GM10266 (cell line): ENCODE measurements at regions not wholly inside any gene's neighbourhood (a gene's known extent, or its start where the extent isn't known, plus 50 kb on each side); places are given as distances from the start of the nearest gene placed in this dataset.

Source experiments
- DNase-seq: peaks from one replicate; pipeline ENCODE4 v3.0.0; 2012; ENCODE audit errors: extremely low spot score
- CTCF ChIP-seq: IDR thresholded peaks from 2 replicates; pipeline ENCODE4 v1.5.1; 2012; ENCODE audit warnings: mild to moderate bottlenecking, low read depth; ENCODE audit not compliant: control insufficient read depth, insufficient read depth; ENCODE audit errors: missing control alignments

GRCh38 chr5:89372176-89372575 lies 489.2 kb upstream of the MEF2C start:
- TF ChIP-seq CTCF = no peak
- no peak for DNase-seq

- no peak for DNase-seq
- TF ChIP-seq CTCF = no peak
Observed at GRCh38 chr5:89371646-89372045, 488.7 kb upstream of the MEF2C start.

GRCh38 chr5:89359046-89359445 lies 476.1 kb upstream of the MEF2C start:
- no peak for DNase-seq
- TF ChIP-seq CTCF = no peak

GRCh38 chr5:89353837-89354551 lies 471.0 kb upstream of the MEF2C start:
- peak; percentile 11 for DNase-seq

GRCh38 chr5:89351975-89352374 lies 469.0 kb upstream of the MEF2C start:
- no peak for DNase-seq
- no peak for TF ChIP-seq CTCF

More at GRCh38 chr5:89353837-89354551, 471.0 kb upstream of the MEF2C start:
- TF ChIP-seq CTCF = no peak

GRCh38 chr5:89351222-89351621 lies 468.2 kb upstream of the MEF2C start:
- no peak for DNase-seq

GRCh38 chr5:89350684-89351083 lies 467.7 kb upstream of the MEF2C start:
- no peak for TF ChIP-seq CTCF
- peak; percentile 2 for DNase-seq

More at GRCh38 chr5:89351222-89351621, 468.2 kb upstream of the MEF2C start:
- no peak for TF ChIP-seq CTCF
